ENCODE measurements at regions not wholly inside any gene's neighbourhood (a gene's known extent, or its start where the extent isn't known, plus 50 kb on each side); places are given as distances from the start of the nearest gene placed in this dataset.

GRCh38 chr1:10916311-10916710, 96.1 kb upstream of the TARDBP start:
- intact Hi-C loops (cut with micrococcal nuclease), result no loop called here
- FAIRE-seq, result no peak
- BruUV-seq (replicated peaks), result no TSS peak

More at GRCh38 chr1:10916311-10916710, 96.1 kb upstream of the TARDBP start:
- Histone ChIP-seq H3K9me1 (replicated peaks; ENCODE audit: control insufficient read depth, extremely low read depth, insufficient read depth, low read length) (no peaks in the 10 kb centered on the region), H2AFZ (ENCODE audit: low read depth, low read length) (no peak overlapping the region), H3K27me3 (ENCODE audit: control insufficient read depth in 2 of 2, insufficient read depth in 2 of 2, low read length in 2 of 2) (peaks cover 0 to 6% of the 10 kb centered on the region in 2 experiments), H3K36me3 (ENCODE audit: control insufficient read depth in 2 of 2, extremely low read depth in 1 of 2, insufficient read depth in 2 of 2, low read length in 2 of 2) (no peaks in the 10 kb centered on the region), H3K27ac (ENCODE audit: insufficient read depth, low read depth, low read length) (no peak overlapping the region), H3K4me3 (replicated peaks in 1 of 3; ENCODE audit: insufficient read depth in 1 of 3, low read depth in 1 of 3, low read length in 3 of 3) (no peak overlapping the region), H3K79me2 (ENCODE audit: control insufficient read depth, insufficient read depth, low read length) (no peaks in the 10 kb centered on the region), H3K4me1 (ENCODE audit: control insufficient read depth, extremely low read depth, insufficient read depth, low read length) (no peaks in the 10 kb centered on the region), H4K20me1 (replicated peaks; ENCODE audit: control insufficient read depth, extremely low read depth, insufficient read depth, low read length) (no peaks in the 10 kb centered on the region), H3K9me3 (replicated peaks; ENCODE audit: control insufficient read depth, insufficient read depth, low read length) (no peaks in the 10 kb centered on the region), H3K9ac (replicated peaks; ENCODE audit: extremely low read depth, insufficient read depth, low read length) (no peak overlapping the region), H3K4me2 (ENCODE audit: insufficient read depth, low read length) (no peak overlapping the region)
- POLR2A ChIA-PET, result no interaction called here
- dilution Hi-C loops (cut with MboI; ENCODE audit: extremely low pct_ligation_motif_present, low sequenced_read_pairs), result no loop called here
- no peak for TF ChIP-seq POLR2A (IDR thresholded peaks at IDR 0.05; ENCODE audit: low read depth, low read length)
- TF ChIP-seq CTCF (IDR thresholded peaks at IDR 0.05; ENCODE audit: extremely low read depth in 1 of 2, insufficient read depth in 1 of 2, low read depth in 1 of 2, low read length in 2 of 2), result no peak
- no peak for TF ChIP-seq MYC (IDR thresholded peaks at IDR 0.05; ENCODE audit: low read depth, low read length)
- TF ChIP-seq JUN (IDR thresholded peaks at IDR 0.05; ENCODE audit: borderline replicate concordance, insufficient read depth, insufficient read length, low read depth), result no peak
- TF ChIP-seq EZH2 (IDR thresholded peaks at IDR 0.05; ENCODE audit: borderline replicate concordance, low read depth, low read length, severe bottlenecking), result no peak
- TF ChIP-seq FOS (IDR thresholded peaks at IDR 0.05; ENCODE audit: borderline replicate concordance, insufficient read depth, low read length), result no peak
- TF ChIP-seq GATA2 (IDR thresholded peaks at IDR 0.05; ENCODE audit: insufficient read depth, insufficient read length, low read depth, low read length), result no peak
- TF ChIP-seq MAX (IDR thresholded peaks at IDR 0.05; ENCODE audit: insufficient read depth, insufficient read length), result no peak
- TF ChIP-seq POLR2AphosphoS5 (IDR thresholded peaks at IDR 0.05; ENCODE audit: insufficient read depth, low read depth, low read length), result no peak
- no peak for DNase-seq (ENCODE audit: low read depth, low spot score)
- CTCF ChIA-PET, result no interaction called here
